Duodenal mucosa (tissue), 2 donors: ENCODE measurements at regions not wholly inside any gene's neighbourhood (a gene's known extent, or its start where the extent isn't known, plus 50 kb on each side); places are given as distances from the start of the nearest gene placed in this dataset.

Experiments used
- H3K27ac ChIP-seq: one replicate; pipeline ENCODE4 v1.7.0; 2013; ENCODE audit warnings: low read depth, low read length
- H3K27me3 ChIP-seq, 2 donors: one replicate each; pipeline ENCODE4 v1.7.0; 2013; ENCODE audit warnings: low read length in 2 of 2, control low read depth in 1 of 2; ENCODE audit not compliant: insufficient read depth in 2 of 2, control insufficient read depth in 1 of 2
- H3K36me3 ChIP-seq, 2 donors: one replicate each; pipeline ENCODE4 v1.7.0; 2013; ENCODE audit warnings: low read length in 2 of 2, control low read depth in 1 of 2; ENCODE audit not compliant: insufficient read depth in 2 of 2, control insufficient read depth in 1 of 2
- H3K4me1 ChIP-seq, 2 donors: one replicate each; pipeline ENCODE4 v1.7.0; 2013; ENCODE audit warnings: low read length in 2 of 2, control low read depth in 1 of 2; ENCODE audit not compliant: insufficient read depth in 2 of 2, control insufficient read depth in 1 of 2
- H3K4me3 ChIP-seq, 2 donors: one replicate each; pipeline ENCODE4 v1.7.0; 2013; ENCODE audit warnings: low read length in 2 of 2, low read depth in 1 of 2
- H3K9ac ChIP-seq, 2 donors: one replicate each; pipeline ENCODE4 v1.7.0; 2013; ENCODE audit warnings: low read length in 2 of 2, low read depth in 1 of 2
- H3K9me3 ChIP-seq, 2 donors: one replicate each; pipeline ENCODE4 v1.7.0; 2013; ENCODE audit warnings: low read length in 2 of 2, control low read depth in 1 of 2; ENCODE audit not compliant: control insufficient read depth in 1 of 2

DNA sequence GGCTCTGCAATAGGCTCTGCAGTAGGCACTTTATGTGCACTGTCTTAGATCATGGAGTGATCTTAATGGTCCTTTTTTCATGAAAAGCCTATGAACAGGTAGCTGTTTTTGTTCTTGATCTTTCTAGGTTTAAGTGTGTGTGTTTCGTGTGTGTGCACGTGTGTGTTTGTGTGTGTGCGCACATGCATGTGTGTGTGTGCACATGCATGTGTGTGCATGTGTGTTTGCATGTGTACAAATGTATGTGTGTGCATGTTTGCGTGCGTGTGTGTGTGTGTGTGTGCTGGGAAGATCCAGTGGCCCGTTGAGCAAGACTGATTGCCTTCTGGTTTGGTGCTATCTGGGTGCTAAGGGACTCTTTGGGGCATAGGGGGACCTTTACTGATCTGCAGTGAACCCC is 334.8 kb downstream of the GLRX3 start:
- no peaks in the 10 kb centered on the region for H3K36me3 ChIP-seq
- H3K9ac ChIP-seq, result no peak overlapping the region
- no peaks in the 10 kb centered on the region for H3K27me3 ChIP-seq
- no peak overlapping the region for H3K27ac ChIP-seq
- H3K4me1 ChIP-seq, result no peaks in the 10 kb centered on the region
- no peaks in the 10 kb centered on the region for H3K9me3 ChIP-seq
- no peak overlapping the region for H3K4me3 ChIP-seq

DNA sequence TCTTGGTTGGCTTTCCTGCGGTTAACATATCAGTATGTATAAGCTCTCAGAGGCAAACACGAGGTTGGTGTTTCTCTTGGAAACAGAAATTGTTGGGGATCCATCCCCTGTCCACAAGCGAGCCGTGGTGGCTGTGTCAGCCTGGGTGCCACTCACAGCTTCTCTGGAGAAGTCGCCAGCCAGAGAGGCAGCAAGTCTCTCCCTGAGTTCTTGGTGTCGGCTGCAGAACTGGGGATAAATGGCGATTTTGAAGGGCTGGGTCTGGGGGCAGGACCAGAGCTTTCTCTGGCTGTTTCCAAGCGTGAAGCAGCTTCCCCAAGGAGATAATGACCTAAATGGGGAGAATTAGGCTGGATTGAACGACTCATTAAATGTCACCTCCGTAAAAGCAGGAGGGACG is 335.3 kb downstream of the GLRX3 start:
- H3K4me1 ChIP-seq, result no peaks in the 10 kb centered on the region
- H3K4me3 ChIP-seq, result no peak overlapping the region
- no peaks in the 10 kb centered on the region for H3K27me3 ChIP-seq
- H3K9me3 ChIP-seq, result no peaks in the 10 kb centered on the region
- H3K36me3 ChIP-seq, result no peaks in the 10 kb centered on the region
- H3K9ac ChIP-seq, result no peak overlapping the region
- H3K27ac ChIP-seq, result no peak overlapping the region

DNA sequence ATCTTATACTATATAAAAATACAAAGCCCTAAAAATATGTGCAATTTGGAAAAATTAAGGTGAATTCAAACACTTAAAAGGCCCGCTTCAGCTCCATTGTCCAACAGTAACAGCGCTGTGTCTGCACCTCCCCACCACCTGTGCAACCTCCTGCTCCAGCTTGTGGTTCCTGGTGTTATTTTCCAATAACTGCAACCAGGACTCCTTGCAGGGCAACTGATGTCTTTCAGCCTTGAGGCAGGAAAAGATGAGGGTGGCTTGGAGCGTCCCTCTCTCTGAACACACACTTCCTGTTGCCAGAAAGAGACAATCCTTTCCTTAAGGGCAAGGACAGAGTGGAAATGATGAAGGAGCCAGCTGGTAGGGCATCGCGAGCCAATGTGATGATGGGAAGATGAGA is 336.0 kb downstream of the GLRX3 start:
- Histone ChIP-seq H3K27ac (no peak overlapping the region), H3K4me3 (no peak overlapping the region), H3K9ac (no peak overlapping the region), H3K4me1 (no peaks in the 10 kb centered on the region), H3K9me3 (no peaks in the 10 kb centered on the region), H3K36me3 (no peaks in the 10 kb centered on the region), H3K27me3 (no peaks in the 10 kb centered on the region)

DNA sequence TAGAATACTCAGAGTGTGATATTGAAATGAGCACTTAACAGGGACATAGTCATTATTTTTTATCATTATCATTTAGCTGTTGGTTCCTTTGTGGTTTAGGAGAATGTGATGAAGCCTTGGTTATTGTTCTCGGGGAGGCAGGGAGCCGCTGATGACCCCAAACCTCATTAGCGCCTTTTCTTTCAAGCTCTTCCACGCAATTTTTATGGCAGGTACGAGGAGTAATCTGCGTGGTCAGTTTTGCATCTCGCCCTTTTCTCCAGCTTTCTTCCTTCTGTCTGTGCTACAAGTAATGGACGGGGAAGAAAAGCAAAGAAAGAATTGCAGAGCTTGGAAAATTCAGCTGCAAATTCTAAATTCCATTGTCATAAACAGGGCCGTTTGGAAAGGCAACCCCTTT is 338.4 kb downstream of the GLRX3 start:
- H3K27ac ChIP-seq, result no peak overlapping the region
- H3K9me3 ChIP-seq, result no peaks in the 10 kb centered on the region
- H3K36me3 ChIP-seq, result no peaks in the 10 kb centered on the region
- H3K9ac ChIP-seq, result no peak overlapping the region
- no peaks in the 10 kb centered on the region for H3K27me3 ChIP-seq
- no peaks in the 10 kb centered on the region for H3K4me1 ChIP-seq
- no peak overlapping the region for H3K4me3 ChIP-seq

DNA sequence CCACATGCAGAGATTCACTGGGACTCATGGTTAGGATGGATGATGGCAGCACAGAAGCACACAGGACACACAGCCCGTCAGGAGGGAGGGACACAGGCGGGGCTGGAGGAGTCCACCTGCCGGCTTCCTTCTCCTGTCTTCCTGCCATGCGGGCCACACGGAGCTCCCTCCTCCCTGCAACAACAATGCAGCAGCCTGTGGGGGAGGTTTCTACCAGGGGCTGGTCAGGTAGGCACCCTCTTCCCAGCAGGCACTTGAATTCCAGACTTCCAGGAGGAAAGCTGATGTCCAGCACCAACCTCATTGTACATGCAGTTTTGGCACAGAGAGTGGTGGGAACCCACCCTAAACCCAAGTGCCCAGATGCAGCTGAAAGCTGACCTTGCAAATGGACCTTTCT is 341.2 kb downstream of the GLRX3 start:
- Histone ChIP-seq H3K27me3 (no peaks in the 10 kb centered on the region), H3K4me3 (no peak overlapping the region), H3K4me1 (no peaks in the 10 kb centered on the region), H3K9ac (no peak overlapping the region), H3K36me3 (no peaks in the 10 kb centered on the region), H3K27ac (no peak overlapping the region), H3K9me3 (no peaks in the 10 kb centered on the region)

DNA sequence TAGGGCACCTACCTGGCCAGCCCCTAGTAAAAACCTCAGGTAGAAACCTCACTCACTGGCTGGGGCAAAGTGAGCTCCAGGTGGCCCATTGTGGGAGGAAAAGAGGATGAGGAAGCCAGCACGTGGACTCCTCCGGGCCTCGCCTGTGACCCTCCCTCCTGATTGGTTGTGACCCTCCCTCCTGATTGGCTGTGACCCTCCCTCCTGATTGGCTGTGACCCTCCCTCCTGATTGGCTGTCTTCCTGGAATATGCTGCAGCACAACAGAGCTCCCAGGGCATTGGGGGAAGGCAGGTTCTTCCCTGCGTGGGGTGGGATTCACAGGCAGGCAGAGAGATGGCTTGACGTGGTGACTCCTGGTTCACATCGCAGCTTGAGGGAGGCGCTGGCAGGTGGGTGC is 343.0 kb downstream of the GLRX3 start:
- Histone ChIP-seq H3K9ac (no peak overlapping the region), H3K36me3 (no peaks in the 10 kb centered on the region), H3K27me3 (no peaks in the 10 kb centered on the region), H3K9me3 (no peaks in the 10 kb centered on the region), H3K4me1 (no peaks in the 10 kb centered on the region), H3K4me3 (no peak overlapping the region), H3K27ac (no peak overlapping the region)

DNA sequence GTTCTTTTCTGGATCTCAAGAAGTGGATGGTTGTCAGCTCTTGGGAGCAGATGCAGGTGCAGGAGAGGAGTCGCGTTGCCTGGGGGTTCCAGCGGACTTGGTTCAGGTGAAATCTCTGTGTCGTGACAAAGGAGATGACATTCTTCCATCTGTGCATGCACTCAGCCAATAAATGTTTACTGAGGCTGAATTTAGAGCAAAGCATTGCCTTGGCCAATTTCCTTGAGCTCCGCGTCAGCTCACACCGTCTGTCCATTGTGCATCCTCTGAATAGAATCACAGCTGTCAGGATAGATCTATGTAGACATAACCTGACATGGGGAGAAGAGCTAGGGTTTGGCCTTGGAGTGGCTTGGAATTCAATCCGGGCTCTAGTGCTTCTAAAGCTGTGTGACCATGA is 343.7 kb downstream of the GLRX3 start:
- Histone ChIP-seq H3K4me1 (no peaks in the 10 kb centered on the region), H3K9ac (no peak overlapping the region), H3K27ac (no peak overlapping the region), H3K9me3 (no peaks in the 10 kb centered on the region), H3K27me3 (no peaks in the 10 kb centered on the region), H3K36me3 (no peaks in the 10 kb centered on the region), H3K4me3 (no peak overlapping the region)

DNA sequence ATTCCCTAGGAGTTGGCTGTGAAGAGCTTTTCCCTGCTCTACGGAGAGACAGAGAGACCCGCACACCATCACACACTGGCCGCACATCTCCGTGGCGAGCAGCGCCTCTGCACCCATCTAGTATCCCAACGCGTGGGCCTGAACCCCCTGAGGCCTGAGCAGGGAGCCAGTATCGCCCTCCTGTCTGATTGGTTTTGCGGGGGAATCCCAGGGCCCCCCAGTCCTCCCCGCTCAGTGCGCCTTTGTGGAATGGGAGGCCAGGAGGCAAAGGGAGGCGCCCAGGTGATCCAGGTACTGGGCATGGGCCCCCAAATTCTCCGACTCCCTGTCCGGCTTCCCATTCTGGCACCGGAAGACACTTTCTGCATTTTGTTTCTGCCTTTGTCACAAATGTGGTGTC is 344.3 kb downstream of the GLRX3 start:
- Histone ChIP-seq H3K27me3 (no peaks in the 10 kb centered on the region), H3K36me3 (no peaks in the 10 kb centered on the region), H3K4me3 (no peak overlapping the region), H3K9me3 (no peaks in the 10 kb centered on the region), H3K27ac (no peak overlapping the region), H3K4me1 (no peaks in the 10 kb centered on the region), H3K9ac (no peak overlapping the region)

DNA sequence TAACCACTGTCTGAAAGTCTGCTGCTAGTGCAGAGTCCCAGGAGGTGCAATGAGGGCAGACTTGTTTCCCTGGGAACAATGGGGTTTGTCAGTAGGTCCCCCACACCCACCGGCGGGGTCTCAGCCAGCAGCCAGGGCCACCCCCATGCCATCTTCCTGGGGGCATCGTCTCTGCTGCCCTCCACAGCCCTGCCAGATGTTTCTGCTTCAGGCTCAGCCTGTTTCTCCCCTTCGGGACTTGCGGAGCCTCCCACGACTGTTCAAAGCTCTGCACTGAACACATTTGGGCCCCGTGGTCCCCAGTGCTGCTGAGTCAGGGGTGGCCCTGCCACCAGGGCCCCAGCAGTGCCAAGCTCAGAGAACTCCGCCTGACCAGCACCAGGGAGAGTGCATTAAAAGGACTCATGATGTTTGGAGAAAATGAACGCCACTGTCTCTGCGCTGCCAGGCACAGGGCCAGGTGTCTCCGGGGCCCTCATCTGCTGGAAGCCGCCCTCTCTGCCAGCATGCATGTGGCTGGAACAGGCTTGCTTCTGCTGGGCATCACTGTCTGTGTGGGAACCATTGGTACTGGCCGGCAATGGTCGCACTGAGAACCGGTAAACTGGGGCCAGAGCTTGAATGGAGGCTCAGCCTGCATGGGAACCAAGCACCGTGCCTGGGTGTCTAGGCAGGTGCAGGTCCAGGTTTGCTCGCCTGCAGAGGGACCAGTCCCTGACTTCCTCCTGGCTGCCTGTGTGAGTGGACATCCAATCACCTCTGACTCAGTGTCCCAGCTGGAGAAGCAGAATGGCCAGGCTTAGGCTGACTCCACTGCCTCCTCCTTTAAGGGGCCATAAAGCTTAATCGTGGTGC is 345.1 kb downstream of the GLRX3 start:
- Histone ChIP-seq H3K4me3 (no peak overlapping the region), H3K4me1 (no peaks in the 10 kb centered on the region), H3K27ac (no peak overlapping the region), H3K27me3 (no peaks in the 10 kb centered on the region), H3K9ac (no peak overlapping the region), H3K36me3 (no peaks in the 10 kb centered on the region), H3K9me3 (no peaks in the 10 kb centered on the region)

DNA sequence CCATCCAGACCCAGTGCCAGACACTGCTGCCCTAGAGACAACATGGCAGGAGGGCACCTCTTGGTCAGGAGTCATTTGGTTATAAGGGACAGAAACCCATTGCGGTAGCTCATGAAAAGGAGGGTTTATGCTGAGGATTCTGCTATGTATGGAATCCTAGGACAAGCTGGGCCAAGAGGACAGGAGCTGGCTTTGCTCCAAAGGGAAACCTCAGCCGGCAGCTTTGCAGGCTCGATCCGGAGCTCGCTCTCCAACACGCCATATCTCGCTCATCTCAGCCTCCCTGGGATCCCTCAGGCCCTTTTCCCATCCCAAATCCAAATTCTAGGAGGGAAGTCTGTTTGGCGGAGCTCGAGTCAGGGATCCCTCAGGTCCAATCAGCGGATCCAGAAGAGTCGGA is 345.7 kb downstream of the GLRX3 start:
- H3K27ac ChIP-seq, result no peak overlapping the region
- H3K27me3 ChIP-seq, result no peaks in the 10 kb centered on the region
- no peaks in the 10 kb centered on the region for H3K4me1 ChIP-seq
- no peaks in the 10 kb centered on the region for H3K36me3 ChIP-seq
- H3K9ac ChIP-seq, result no peak overlapping the region
- H3K4me3 ChIP-seq, result no peak overlapping the region
- H3K9me3 ChIP-seq, result no peaks in the 10 kb centered on the region
